ENCODE measurements at regions not wholly inside any gene's neighbourhood (a gene's known extent, or its start where the extent isn't known, plus 50 kb on each side); places are given as distances from the start of the nearest gene placed in this dataset.

- no peak for DNase-seq (ENCODE audit: low read depth in 2 of 2)
Measured at GRCh38 chr12:94059394-94060368, 88.7 kb upstream of the PLXNC1 start.

- no peak for DNase-seq (ENCODE audit: low read depth in 2 of 2)
Measured at GRCh38 chr12:94062194-94062593, 86.2 kb upstream of the PLXNC1 start.

- no peak for DNase-seq (ENCODE audit: low read depth in 2 of 2)
Measured at GRCh38 chr12:94062796-94063635, 85.4 kb upstream of the PLXNC1 start.

GRCh38 chr12:94070520-94070919 lies 77.9 kb upstream of the PLXNC1 start:
- no peak for DNase-seq (ENCODE audit: low read depth in 2 of 2)

GRCh38 chr12:94071258-94071657 lies 77.1 kb upstream of the PLXNC1 start:
- DNase-seq (ENCODE audit: low read depth in 2 of 2), result no peak

GRCh38 chr12:94073441-94074051 lies 74.8 kb upstream of the PLXNC1 start:
- DNase-seq (ENCODE audit: low read depth in 2 of 2), result no peak

GRCh38 chr12:94074216-94074979 lies 74.0 kb upstream of the PLXNC1 start:
- DNase-seq (ENCODE audit: low read depth in 2 of 2), result peak in 1 of 2 donors; percentile 81

- peak; percentile 75 to 76 for DNase-seq (ENCODE audit: low read depth in 2 of 2)
Measured at GRCh38 chr12:94074980-94075629, 73.3 kb upstream of the PLXNC1 start.

- no peak for DNase-seq (ENCODE audit: low read depth in 2 of 2)
Measured at GRCh38 chr12:94077209-94077608, 71.2 kb upstream of the PLXNC1 start.

GRCh38 chr12:94078138-94078723 lies 70.1 kb upstream of the PLXNC1 start:
- DNase-seq (ENCODE audit: low read depth in 2 of 2), result no peak

GRCh38 chr12:94078736-94079509 lies 69.5 kb upstream of the PLXNC1 start:
- no peak for DNase-seq (ENCODE audit: low read depth in 2 of 2)

GRCh38 chr12:94079566-94080340 lies 68.6 kb upstream of the PLXNC1 start:
- DNase-seq (ENCODE audit: low read depth in 2 of 2), result no peak

GRCh38 chr12:94080341-94081009 lies 67.9 kb upstream of the PLXNC1 start:
- no peak for DNase-seq (ENCODE audit: low read depth in 2 of 2)

GRCh38 chr12:94082690-94083089 lies 65.7 kb upstream of the PLXNC1 start:
- no peak for DNase-seq (ENCODE audit: low read depth in 2 of 2)

GRCh38 chr12:94089891-94090290 lies 58.5 kb upstream of the PLXNC1 start:
- no peak for DNase-seq (ENCODE audit: low read depth in 2 of 2)

GRCh38 chr12:94091624-94092023 lies 56.8 kb upstream of the PLXNC1 start:
- DNase-seq (ENCODE audit: low read depth in 2 of 2), result no peak

GRCh38 chr12:94092516-94093241 lies 55.7 kb upstream of the PLXNC1 start:
- no peak for DNase-seq (ENCODE audit: low read depth in 2 of 2)
